Muscle of leg (tissue), 3 donors: ENCODE measurements at regions not wholly inside any gene's neighbourhood (a gene's known extent, or its start where the extent isn't known, plus 50 kb on each side); places are given as distances from the start of the nearest gene placed in this dataset.

Experiments
- DNase-seq: peaks from one replicate; pipeline ENCODE4 v3.0.0; 2013
- H3K27ac ChIP-seq: one replicate; pipeline ENCODE4 v1.5.1; 2013; ENCODE audit warnings: mild to moderate bottlenecking, low read length, control low read depth
- H3K27me3 ChIP-seq: one replicate; pipeline ENCODE4 v1.6.1; 2013; ENCODE audit warnings: low read length; ENCODE audit not compliant: control insufficient read depth, insufficient read depth
- H3K36me3 ChIP-seq: one replicate; pipeline ENCODE4 v1.6.1; 2013; ENCODE audit warnings: low read length; ENCODE audit not compliant: control insufficient read depth, insufficient read depth
- H3K4me1 ChIP-seq: one replicate; pipeline ENCODE4 v1.6.1; 2013; ENCODE audit warnings: low read length; ENCODE audit not compliant: control insufficient read depth, insufficient read depth
- H3K4me3 ChIP-seq: one replicate; pipeline ENCODE4 v1.5.1; 2013; ENCODE audit warnings: low read length, control low read depth
- H3K9me3 ChIP-seq: replicated peaks from 2 replicates; pipeline ENCODE4 v1.6.1; 2013; ENCODE audit warnings: low read depth, low read length; ENCODE audit not compliant: control insufficient read depth
- WGBS: methylation state at CpG from one replicate; pipeline ENCODE4 v1.1.5; 2013; ENCODE audit warnings: missing lambda C conversion rate; ENCODE audit not compliant: insufficient coverage; 5-methylcytosine and 5-hydroxymethylcytosine counted together

DNA sequence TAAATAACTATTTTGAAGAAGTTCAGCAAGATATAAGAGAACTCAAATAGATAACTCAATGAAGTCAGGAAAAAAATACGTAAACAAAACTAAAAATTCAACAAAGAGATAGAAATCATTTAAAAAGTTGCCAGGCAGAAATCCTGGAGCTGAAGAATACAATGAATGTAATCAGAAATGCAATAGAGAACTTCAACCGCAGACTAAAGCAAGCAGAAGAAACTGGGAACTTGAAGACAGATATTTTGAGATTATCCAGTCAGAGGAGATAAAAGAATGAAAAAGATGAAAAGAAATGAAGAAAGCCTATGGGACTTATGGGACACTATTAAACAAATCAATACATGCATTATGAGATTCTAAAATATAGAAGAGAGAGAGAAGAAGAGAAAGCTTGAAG lies 129.1 kb upstream of the LPAR1 start:
- WGBS, result no CpG with 5 or more reads among the region's 2 CpGs
- DNase-seq, result no peak
- no peaks in the 10 kb centered on the region for H3K36me3 ChIP-seq
- no peak overlapping the region for H3K4me3 ChIP-seq
- peaks cover 2% of the 10 kb centered on the region for H3K9me3 ChIP-seq
- H3K27ac ChIP-seq, result no peak overlapping the region
- no peaks in the 10 kb centered on the region for H3K27me3 ChIP-seq
- no peaks in the 10 kb centered on the region for H3K4me1 ChIP-seq

DNA sequence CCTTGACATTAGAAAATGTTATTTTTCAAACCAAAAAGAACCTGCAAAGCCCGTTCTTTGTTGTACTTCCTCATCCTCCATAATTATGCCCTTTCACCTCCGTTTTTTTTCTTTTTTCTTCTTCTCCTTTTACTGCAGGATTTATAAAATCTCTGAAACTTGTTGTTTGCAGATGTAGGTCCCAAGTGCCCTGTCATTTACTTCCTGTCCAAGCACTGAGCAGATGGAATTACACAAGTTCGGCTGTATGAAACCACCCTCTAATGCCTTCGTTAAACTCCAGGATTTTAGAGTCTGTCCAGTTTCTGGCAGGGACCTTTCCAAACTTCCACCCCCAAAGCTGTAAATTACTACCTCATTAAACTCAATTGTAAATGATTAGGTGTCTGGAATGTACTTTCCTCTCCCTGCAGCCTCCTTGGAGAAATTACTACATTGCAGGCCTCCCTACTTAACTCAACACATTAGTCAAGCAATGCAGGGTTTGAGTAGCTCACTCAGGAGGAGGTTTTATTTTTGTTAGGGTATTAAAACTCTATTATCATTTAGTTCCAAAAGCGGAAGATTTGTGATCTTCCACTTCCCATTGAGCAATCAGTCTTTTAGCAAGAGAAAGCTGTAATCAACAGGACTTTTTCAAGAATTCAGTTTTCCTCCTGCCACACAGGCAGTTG lies 125.6 kb upstream of the LPAR1 start:
- peak overlapping the region; percentile 49 for H3K27ac ChIP-seq
- WGBS, result 10% methylated on average over 2 of the region's 5 CpGs
- H3K4me3 ChIP-seq, result no peak overlapping the region
- H3K4me1 ChIP-seq, result peaks cover 7% of the 10 kb centered on the region
- peak; percentile 89 for DNase-seq
- H3K9me3 ChIP-seq, result peaks cover 2% of the 10 kb centered on the region
- H3K36me3 ChIP-seq, result no peaks in the 10 kb centered on the region
- H3K27me3 ChIP-seq, result no peaks in the 10 kb centered on the region

DNA sequence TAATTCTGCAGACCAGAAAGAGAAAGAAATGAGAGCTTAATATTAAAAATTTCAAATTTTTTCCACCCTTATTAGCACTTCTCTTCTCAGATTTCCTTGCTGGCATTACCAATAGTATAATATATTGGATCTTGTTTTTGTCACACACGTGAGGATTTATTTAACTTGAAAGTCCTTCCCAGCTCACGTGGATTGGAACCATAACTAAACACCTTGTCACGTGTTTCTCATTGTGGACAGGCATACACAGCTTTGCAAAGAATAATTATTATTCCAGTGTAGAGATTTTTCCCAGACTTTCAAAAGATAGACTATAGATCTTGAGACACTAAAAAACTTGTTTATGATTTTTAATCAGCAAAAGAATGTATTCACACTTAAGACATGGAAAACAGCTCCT lies 123.8 kb upstream of the LPAR1 start:
- Histone ChIP-seq H3K4me1 (peaks cover 7% of the 10 kb centered on the region), H3K4me3 (no peak overlapping the region), H3K36me3 (no peaks in the 10 kb centered on the region), H3K27me3 (no peaks in the 10 kb centered on the region), H3K27ac (no peak overlapping the region), H3K9me3 (no peaks in the 10 kb centered on the region)
- no CpG with 5 or more reads among the region's 3 CpGs for whole genome bisulfite sequencing
- DNase-seq, result peak; percentile 74

DNA sequence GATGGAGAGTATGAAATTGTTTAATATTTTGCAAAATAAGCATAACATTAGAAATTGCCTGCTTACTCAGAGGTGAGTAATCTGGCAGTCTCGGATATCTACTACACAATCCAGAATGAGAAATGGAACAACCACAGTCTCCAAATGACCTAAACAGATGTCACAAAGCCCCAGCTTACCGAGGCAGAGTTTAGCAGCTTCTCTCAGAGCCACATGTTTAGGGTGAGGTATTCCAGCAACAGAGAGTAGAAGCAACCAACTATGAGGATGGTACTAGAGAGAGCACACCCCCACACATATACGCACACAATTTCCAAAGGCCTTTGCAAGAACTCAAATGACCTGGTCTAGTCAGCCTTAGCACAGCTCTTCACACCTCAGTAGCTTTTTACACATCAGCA lies 122.7 kb upstream of the LPAR1 start:
- Histone ChIP-seq H3K4me3 (no peak overlapping the region), H3K27me3 (no peaks in the 10 kb centered on the region), H3K27ac (peak overlapping the region; percentile 43), H3K9me3 (no peaks in the 10 kb centered on the region), H3K36me3 (no peaks in the 10 kb centered on the region), H3K4me1 (peaks cover 7% of the 10 kb centered on the region)
- 75% methylated on average over 1 of the region's 3 CpGs for WGBS
- DNase-seq, result peak; percentile 90

- Histone ChIP-seq H3K27ac (peak overlapping the region; percentile 49), H3K9me3 (no peaks in the 10 kb centered on the region), H3K4me1 (peaks cover 11% of the 10 kb centered on the region), H3K27me3 (no peaks in the 10 kb centered on the region), H3K4me3 (no peak overlapping the region), H3K36me3 (no peaks in the 10 kb centered on the region)
- peak; percentile 74 for DNase-seq
- no CpG with 5 or more reads among the region's 2 CpGs for WGBS
Observed at GRCh38 chr9:111158999-111159398, 120.7 kb upstream of the LPAR1 start.

DNA sequence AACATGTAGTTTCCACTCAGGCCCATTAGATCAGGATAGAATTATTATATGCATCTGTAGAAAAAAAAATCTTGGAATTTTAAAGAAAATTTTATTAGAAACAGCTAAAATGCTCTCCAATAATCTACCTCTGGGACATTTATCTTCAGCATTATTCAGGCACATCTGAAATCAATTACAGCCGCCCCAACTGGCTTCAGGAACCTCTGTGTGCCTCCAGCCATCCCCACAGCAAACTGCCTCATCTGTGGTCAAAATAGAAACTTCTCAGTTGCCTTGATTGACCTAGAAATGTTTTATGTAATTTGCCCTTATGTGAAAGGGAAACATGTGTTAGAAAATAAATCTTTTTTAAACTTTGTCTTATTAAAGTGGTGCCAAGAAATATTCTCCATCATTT lies 120.1 kb upstream of the LPAR1 start:
- peak; percentile 96 for DNase-seq
- no peak overlapping the region for H3K4me3 ChIP-seq
- no peaks in the 10 kb centered on the region for H3K36me3 ChIP-seq
- H3K9me3 ChIP-seq, result no peaks in the 10 kb centered on the region
- no CpG with 5 or more reads among the region's 1 CpG for WGBS
- peaks cover 11% of the 10 kb centered on the region for H3K4me1 ChIP-seq
- H3K27ac ChIP-seq, result peak overlapping the region; percentile 49
- no peaks in the 10 kb centered on the region for H3K27me3 ChIP-seq

GRCh38 chr9:111154081-111154562 lies 115.9 kb upstream of the LPAR1 start:
- Histone ChIP-seq H3K9me3 (no peaks in the 10 kb centered on the region), H3K27me3 (no peaks in the 10 kb centered on the region), H3K36me3 (no peaks in the 10 kb centered on the region), H3K4me1 (peaks cover 9% of the 10 kb centered on the region), H3K4me3 (no peak overlapping the region), H3K27ac (no peak overlapping the region)
- peak; percentile 66 for DNase-seq
- WGBS, result no CpG with 5 or more reads among the region's 1 CpG

- Histone ChIP-seq H3K4me3 (no peak overlapping the region), H3K9me3 (no peaks in the 10 kb centered on the region), H3K27me3 (no peaks in the 10 kb centered on the region), H3K36me3 (no peaks in the 10 kb centered on the region), H3K27ac (peak overlapping the region; percentile 57), H3K4me1 (peaks cover 8% of the 10 kb centered on the region)
- DNase-seq, result peak; percentile 71
- WGBS, result no CpG with 5 or more reads among the region's 2 CpGs
Observed at GRCh38 chr9:111152614-111153406, 114.5 kb upstream of the LPAR1 start.

DNA sequence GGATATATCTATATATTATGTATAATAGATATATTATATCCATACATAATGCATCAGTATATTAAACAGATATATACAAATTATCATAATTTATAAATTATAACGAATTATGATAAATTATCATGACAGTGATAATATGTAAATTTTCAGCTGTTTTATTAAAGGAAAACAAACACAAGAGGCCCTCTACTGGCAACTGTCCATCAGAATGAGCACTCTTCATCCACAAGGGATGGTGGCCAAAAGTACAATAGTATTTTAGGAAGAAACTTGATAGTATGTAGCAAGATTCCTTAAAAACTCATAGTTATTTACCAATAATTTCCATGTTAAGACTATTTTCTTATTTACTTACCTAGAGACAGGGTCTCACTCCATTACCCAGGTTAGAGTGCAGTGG lies 113.3 kb upstream of the LPAR1 start:
- DNase-seq, result peak; percentile 49
- no CpG with 5 or more reads among the region's 1 CpG for WGBS

DNA sequence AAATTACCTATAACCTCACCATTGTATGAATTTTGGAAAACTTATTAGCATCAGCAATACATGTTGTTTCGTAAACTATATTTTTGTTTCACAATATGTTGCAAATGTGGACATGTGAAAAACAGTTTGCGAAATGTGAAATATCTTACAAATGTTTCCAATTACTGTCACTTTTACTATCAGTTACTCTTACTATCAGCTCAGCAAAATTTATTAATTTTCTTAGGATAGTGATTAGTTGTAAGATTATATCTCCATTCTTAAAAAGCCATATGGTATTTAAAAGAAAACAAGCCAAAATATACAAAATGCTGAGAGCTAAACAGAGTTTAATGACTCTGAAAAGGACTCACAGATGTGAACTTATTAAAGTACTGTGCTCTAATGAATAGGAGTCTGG lies 111.9 kb upstream of the LPAR1 start:
- H3K36me3 ChIP-seq, result no peaks in the 10 kb centered on the region
- H3K4me3 ChIP-seq, result no peak overlapping the region
- H3K27me3 ChIP-seq, result no peaks in the 10 kb centered on the region
- H3K27ac ChIP-seq, result no peak overlapping the region
- WGBS, result no CpG with 5 or more reads among the region's 2 CpGs
- peak; percentile 47 for DNase-seq
- no peaks in the 10 kb centered on the region for H3K9me3 ChIP-seq
- H3K4me1 ChIP-seq, result peaks cover 8% of the 10 kb centered on the region

More for the DNA sequence above, 113.3 kb upstream of the LPAR1 start:
- Histone ChIP-seq H3K4me3 (no peak overlapping the region), H3K27ac (no peak overlapping the region), H3K36me3 (no peaks in the 10 kb centered on the region), H3K27me3 (no peaks in the 10 kb centered on the region), H3K9me3 (no peaks in the 10 kb centered on the region), H3K4me1 (peaks cover 8% of the 10 kb centered on the region)
